ENCODE measurements at regions not wholly inside any gene's neighbourhood (a gene's known extent, or its start where the extent isn't known, plus 50 kb on each side); places are given as distances from the start of the nearest gene placed in this dataset.

GRCh38 chr5:2207416-2208238 is 324.9 kb upstream of the IRX4 start:
- DNase-seq = peak in 9 of 56 donors; percentile 4 to 47 (median 19)

GRCh38 chr5:2207109-2207399 is 324.3 kb upstream of the IRX4 start:
- no peak for DNase-seq

- no peak for DNase-seq
These were observed 323.8 kb upstream of the IRX4 start for GRCh38 chr5:2206293-2207108.

- no peak for DNase-seq
These were observed 323.0 kb upstream of the IRX4 start for GRCh38 chr5:2205596-2206226.

GRCh38 chr5:2205185-2205585 is 322.5 kb upstream of the IRX4 start:
- no peak for DNase-seq

GRCh38 chr5:2204366-2205184 is 321.9 kb upstream of the IRX4 start:
- no peak for DNase-seq

- no peak for DNase-seq
These were observed 321.0 kb upstream of the IRX4 start for GRCh38 chr5:2203774-2204173.

- DNase-seq = no peak
These were observed 319.1 kb upstream of the IRX4 start for GRCh38 chr5:2201832-2202231.

- no peak for DNase-seq
These were observed 318.7 kb upstream of the IRX4 start for GRCh38 chr5:2201421-2201820.

- DNase-seq = no peak
These were observed 318.3 kb upstream of the IRX4 start for GRCh38 chr5:2201011-2201410.

- no peak for DNase-seq
These were observed 317.7 kb upstream of the IRX4 start for GRCh38 chr5:2200261-2200950.

GRCh38 chr5:2199697-2200096 is 317.0 kb upstream of the IRX4 start:
- no peak for DNase-seq

- no peak for DNase-seq
These were observed 314.4 kb upstream of the IRX4 start for GRCh38 chr5:2196989-2197619.

- no peak for DNase-seq
These were observed 313.7 kb upstream of the IRX4 start for GRCh38 chr5:2196416-2196815.

- DNase-seq = no peak
These were observed 312.2 kb upstream of the IRX4 start for GRCh38 chr5:2194949-2195348.

- no peak for DNase-seq
These were observed 311.5 kb upstream of the IRX4 start for GRCh38 chr5:2194236-2194555.

- no peak for DNase-seq
These were observed 311.0 kb upstream of the IRX4 start for GRCh38 chr5:2193542-2194235.

GRCh38 chr5:2193142-2193541 is 310.4 kb upstream of the IRX4 start:
- no peak for DNase-seq

- no peak for DNase-seq
These were observed 309.8 kb upstream of the IRX4 start for GRCh38 chr5:2192496-2192895.

- no peak for DNase-seq
These were observed 309.2 kb upstream of the IRX4 start for GRCh38 chr5:2191972-2192371.
